Smooth muscle cell (in vitro differentiated cells): ENCODE measurements at regions not wholly inside any gene's neighbourhood (a gene's known extent, or its start where the extent isn't known, plus 50 kb on each side); places are given as distances from the start of the nearest gene placed in this dataset.

ENCODE experiments used
- DNase-seq: peaks from one replicate; lab custom pipeline; 2025; ENCODE audit not compliant: unreplicated experiment; lab: John Stamatoyannopoulos, UW
- H2AFZ ChIP-seq: fragments of 200-600 bp; sonication (generic); 2 replicates; pipeline ENCODE4 v1.6.0; 2016; ENCODE audit warnings: antibody characterized with exemption, low read depth, mild to moderate bottlenecking
- H3F3A ChIP-seq: fragments of 200-600 bp; sonication (generic); 2 replicates; pipeline ENCODE4 v1.6.0; 2017; ENCODE audit warnings: antibody characterized with exemption, low read depth
- H3K27ac ChIP-seq: fragments of 200-600 bp; sonication (generic); 2 replicates; pipeline ENCODE4 v1.5.1; 2016; ENCODE audit warnings: low read depth, mild to moderate bottlenecking
- H3K27me3 ChIP-seq: fragments of 200-600 bp; sonication (generic); 2 replicates; pipeline ENCODE4 v1.6.1; 2016; ENCODE audit warnings: low read depth, mild to moderate bottlenecking
- H3K36me3 ChIP-seq: fragments of 200-600 bp; sonication (generic); 2 replicates; pipeline ENCODE4 v1.5.1; 2016; ENCODE audit warnings: low read depth
- H3K4me1 ChIP-seq: fragments of 200-600 bp; sonication (generic); 2 replicates; pipeline ENCODE4 v1.5.1; 2016; ENCODE audit warnings: low read depth
- H3K4me2 ChIP-seq: fragments of 200-600 bp; sonication (generic); 2 replicates; pipeline ENCODE4 v1.6.0; 2016; ENCODE audit warnings: mild to moderate bottlenecking
- H3K4me3 ChIP-seq: fragments of 200-600 bp; sonication (generic); 2 replicates; pipeline ENCODE4 v1.5.1; 2016; ENCODE audit warnings: mild to moderate bottlenecking
- H3K79me2 ChIP-seq: fragments of 200-600 bp; sonication (generic); 2 replicates; pipeline ENCODE4 v1.6.0; 2016; ENCODE audit warnings: low read depth, mild to moderate bottlenecking
- H3K9ac ChIP-seq: fragments of 200-600 bp; sonication (generic); 2 replicates; pipeline ENCODE4 v1.6.0; 2016; ENCODE audit warnings: low read depth
- H3K9me3 ChIP-seq: fragments of 200-600 bp; sonication (generic); replicated peaks from 2 replicates; pipeline ENCODE4 v1.5.1; 2016; ENCODE audit warnings: low read depth
- H4K20me1 ChIP-seq: fragments of 200-600 bp; sonication (generic); 2 replicates; pipeline ENCODE4 v1.6.0; 2016; ENCODE audit warnings: low read depth
- WGBS: methylation state at CpG from one replicate; pipeline ENCODE4 v1.1.7; 2016; ENCODE audit warnings: low lambda C conversion rate; 5-methylcytosine and 5-hydroxymethylcytosine counted together
- TF ChIP-seq, protein P1 (sequence below): fragments of 200-600 bp; sonication (generic); IDR thresholded peaks from 2 replicates; pipeline ENCODE4 v1.5.1; 2017; ENCODE audit warnings: borderline replicate concordance, mild to moderate bottlenecking, antibody characterized with exemption; ENCODE audit not compliant: insufficient read depth, poor library complexity, severe bottlenecking

DNA sequence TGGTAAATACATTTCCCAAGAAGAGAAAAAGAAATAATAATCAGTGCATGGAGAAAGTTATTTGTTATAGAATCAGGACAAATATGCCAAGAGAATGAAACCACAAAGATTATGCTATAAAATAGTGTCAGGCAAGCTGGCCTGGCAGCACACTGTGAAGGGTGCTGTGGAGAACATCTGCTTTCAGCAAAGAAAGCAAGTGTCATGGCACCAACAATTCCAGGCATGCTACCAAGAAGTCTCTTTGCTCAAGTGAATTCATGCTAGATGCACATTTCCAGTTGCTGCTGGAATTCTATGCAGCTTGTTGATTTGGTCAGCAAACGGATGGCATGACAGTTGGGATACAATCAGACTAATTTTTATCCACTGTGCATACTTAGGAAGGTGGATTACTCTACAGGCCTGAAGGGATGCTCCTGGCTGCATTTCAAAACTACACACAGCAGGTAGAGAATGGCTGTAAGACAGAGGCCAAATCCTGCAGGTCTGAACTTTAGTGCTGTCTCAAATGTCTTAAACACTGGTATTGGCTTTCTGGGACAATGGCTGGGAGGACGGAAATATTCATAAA, 154.6 kb upstream of the FAT1 start:
- Histone ChIP-seq H3K9me3 (no peaks in the 10 kb centered on the region), H3K4me3 (no peak overlapping the region), H4K20me1 (no peaks in the 10 kb centered on the region), H3K27ac (no peak overlapping the region), H3K4me2 (no peak overlapping the region), H3K4me1 (peaks cover 6% of the 10 kb centered on the region), H3K9ac (no peak overlapping the region), H2AFZ (no peak overlapping the region), H3K27me3 (no peaks in the 10 kb centered on the region), H3K79me2 (no peaks in the 10 kb centered on the region), H3K36me3 (peaks cover 2% of the 10 kb centered on the region), H3F3A (no peaks in the 10 kb centered on the region)
- TF ChIP-seq, protein P1, sequence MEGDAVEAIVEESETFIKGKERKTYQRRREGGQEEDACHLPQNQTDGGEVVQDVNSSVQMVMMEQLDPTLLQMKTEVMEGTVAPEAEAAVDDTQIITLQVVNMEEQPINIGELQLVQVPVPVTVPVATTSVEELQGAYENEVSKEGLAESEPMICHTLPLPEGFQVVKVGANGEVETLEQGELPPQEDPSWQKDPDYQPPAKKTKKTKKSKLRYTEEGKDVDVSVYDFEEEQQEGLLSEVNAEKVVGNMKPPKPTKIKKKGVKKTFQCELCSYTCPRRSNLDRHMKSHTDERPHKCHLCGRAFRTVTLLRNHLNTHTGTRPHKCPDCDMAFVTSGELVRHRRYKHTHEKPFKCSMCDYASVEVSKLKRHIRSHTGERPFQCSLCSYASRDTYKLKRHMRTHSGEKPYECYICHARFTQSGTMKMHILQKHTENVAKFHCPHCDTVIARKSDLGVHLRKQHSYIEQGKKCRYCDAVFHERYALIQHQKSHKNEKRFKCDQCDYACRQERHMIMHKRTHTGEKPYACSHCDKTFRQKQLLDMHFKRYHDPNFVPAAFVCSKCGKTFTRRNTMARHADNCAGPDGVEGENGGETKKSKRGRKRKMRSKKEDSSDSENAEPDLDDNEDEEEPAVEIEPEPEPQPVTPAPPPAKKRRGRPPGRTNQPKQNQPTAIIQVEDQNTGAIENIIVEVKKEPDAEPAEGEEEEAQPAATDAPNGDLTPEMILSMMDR: no peak
- DNase-seq: no peak
- 98% methylated on average over 2 of the region's 2 CpGs for WGBS

DNA sequence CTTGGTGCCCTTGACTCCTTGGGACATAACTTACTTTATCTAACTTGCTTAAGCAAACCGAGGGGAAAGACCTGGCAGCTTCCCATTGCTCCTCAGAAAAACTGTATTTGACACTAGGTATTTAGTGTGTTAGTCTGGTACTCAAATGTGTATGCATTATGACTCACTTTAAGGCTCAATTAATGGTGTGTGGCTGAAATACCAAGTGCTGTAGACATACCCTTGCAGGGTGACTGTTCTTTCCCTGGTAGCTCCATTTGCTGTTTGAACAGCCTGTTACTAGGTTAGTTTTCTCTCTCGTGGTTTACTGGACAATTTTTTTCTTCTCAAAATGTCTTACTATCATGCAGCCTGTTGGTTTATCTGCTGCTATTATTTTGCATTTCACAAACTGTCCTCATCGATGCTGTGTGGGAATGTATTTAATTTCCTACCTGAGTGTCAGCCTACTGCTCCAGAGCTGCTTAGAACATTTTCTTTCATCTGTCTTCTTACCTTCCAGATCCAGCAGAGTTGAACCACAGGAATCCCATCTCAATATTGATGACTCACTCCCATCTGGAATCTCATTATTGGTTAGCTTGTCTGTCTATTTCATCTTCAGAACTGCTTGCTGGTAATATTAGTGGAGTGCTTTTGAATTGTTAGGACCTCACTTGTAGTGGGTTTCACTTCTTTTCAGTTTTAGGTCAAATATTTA, 158.0 kb upstream of the FAT1 start:
- 52% methylated on average over 3 of the region's 3 CpGs for WGBS
- no peak for DNase-seq
- peak overlapping the region; percentile 81 for H3K27ac ChIP-seq
- H3K36me3 ChIP-seq: no peaks in the 10 kb centered on the region
- no peaks in the 10 kb centered on the region for H3K27me3 ChIP-seq
- peaks cover 6% of the 10 kb centered on the region for H3K4me1 ChIP-seq
- no peak overlapping the region for H3K9ac ChIP-seq
- peak overlapping the region; percentile 38 for H3K4me2 ChIP-seq
- TF ChIP-seq, protein P1: no peak
- no peak overlapping the region for H3K4me3 ChIP-seq
- no peak overlapping the region for H2AFZ ChIP-seq
- no peaks in the 10 kb centered on the region for H3K79me2 ChIP-seq
- no peaks in the 10 kb centered on the region for H3K9me3 ChIP-seq
- no peaks in the 10 kb centered on the region for H3F3A ChIP-seq
- H4K20me1 ChIP-seq: no peaks in the 10 kb centered on the region

DNA sequence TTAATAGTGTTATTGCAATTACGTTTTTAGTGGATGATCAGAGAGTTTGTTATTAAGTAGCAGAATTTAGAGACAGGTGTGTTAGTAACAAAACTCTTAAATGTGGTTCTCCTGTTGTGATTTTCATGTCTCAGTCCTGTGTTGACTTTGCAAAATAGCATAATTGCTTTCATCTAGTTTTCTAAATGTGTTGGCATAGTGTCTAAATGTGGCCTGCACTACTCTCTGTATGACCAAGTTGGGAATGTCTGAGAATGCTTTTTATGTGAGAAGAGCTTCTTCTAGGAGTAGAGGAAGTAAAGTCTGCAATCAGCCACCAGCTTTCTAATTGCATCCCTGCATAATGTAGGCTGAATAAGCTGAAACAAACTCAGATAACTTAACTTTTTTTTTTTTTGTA, 158.6 kb upstream of the FAT1 start:
- Histone ChIP-seq H3K4me3 (no peak overlapping the region), H3K9me3 (no peaks in the 10 kb centered on the region), H3K4me1 (peaks cover 6% of the 10 kb centered on the region), H3K79me2 (no peaks in the 10 kb centered on the region), H3K27ac (peak overlapping the region; percentile 81), H3K36me3 (no peaks in the 10 kb centered on the region), H3F3A (no peaks in the 10 kb centered on the region), H3K27me3 (no peaks in the 10 kb centered on the region), H4K20me1 (no peaks in the 10 kb centered on the region), H3K4me2 (peak overlapping the region; percentile 16), H3K9ac (no peak overlapping the region), H2AFZ (no peak overlapping the region)
- TF ChIP-seq, protein P1: no peak
- WGBS: 96% methylated on average over 1 of the region's 1 CpG
- no peak for DNase-seq

DNA sequence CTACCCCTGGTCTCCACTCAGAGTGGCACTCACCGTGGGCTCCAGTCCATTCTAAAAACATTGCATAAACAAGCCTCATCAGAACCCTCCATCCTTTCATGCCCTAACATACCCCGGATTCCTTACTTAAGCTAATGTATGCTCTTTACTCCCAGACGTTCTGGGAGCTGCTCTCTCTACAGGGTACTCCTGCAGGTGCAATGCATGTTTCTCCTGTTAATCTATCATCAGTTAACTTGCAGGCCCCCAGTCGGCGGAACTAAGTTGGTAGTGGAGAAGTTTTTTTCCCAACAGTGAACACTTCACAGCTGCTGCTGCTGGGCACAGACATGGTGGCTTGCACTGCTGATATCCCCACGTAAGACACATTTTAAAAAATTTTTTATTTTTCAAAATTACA, 161.6 kb upstream of the FAT1 start:
- no peaks in the 10 kb centered on the region for H3K79me2 ChIP-seq
- no peak overlapping the region for H3K9ac ChIP-seq
- no peaks in the 10 kb centered on the region for H3F3A ChIP-seq
- H3K4me1 ChIP-seq: peaks cover 6% of the 10 kb centered on the region
- no peaks in the 10 kb centered on the region for H3K9me3 ChIP-seq
- 76% methylated on average over 6 of the region's 6 CpGs for WGBS
- no peak overlapping the region for H2AFZ ChIP-seq
- no peaks in the 10 kb centered on the region for H3K27me3 ChIP-seq
- H3K36me3 ChIP-seq: no peaks in the 10 kb centered on the region
- no peak overlapping the region for H3K4me2 ChIP-seq
- no peaks in the 10 kb centered on the region for H4K20me1 ChIP-seq
- H3K4me3 ChIP-seq: no peak overlapping the region
- H3K27ac ChIP-seq: no peak overlapping the region
- no peak for DNase-seq
- TF ChIP-seq, protein P1: no peak
